ENCODE measurements at regions not wholly inside any gene's neighbourhood (a gene's known extent, or its start where the extent isn't known, plus 50 kb on each side); places are given as distances from the start of the nearest gene placed in this dataset.

GRCh38 chr12:125315771-125316170 lies 250.5 kb downstream of the AACS start:
- TF ChIP-seq CTCF (IDR thresholded peaks at IDR 0.05; ENCODE audit: poor library complexity, severe bottlenecking) (no peak), REST (IDR thresholded peaks at IDR 0.05; ENCODE audit: borderline replicate concordance) (no peak), TAF1 (IDR thresholded peaks at IDR 0.05; ENCODE audit: low read depth) (no peak)
